ENCODE measurements at regions not wholly inside any gene's neighbourhood (a gene's known extent, or its start where the extent isn't known, plus 50 kb on each side); places are given as distances from the start of the nearest gene placed in this dataset.

DNA sequence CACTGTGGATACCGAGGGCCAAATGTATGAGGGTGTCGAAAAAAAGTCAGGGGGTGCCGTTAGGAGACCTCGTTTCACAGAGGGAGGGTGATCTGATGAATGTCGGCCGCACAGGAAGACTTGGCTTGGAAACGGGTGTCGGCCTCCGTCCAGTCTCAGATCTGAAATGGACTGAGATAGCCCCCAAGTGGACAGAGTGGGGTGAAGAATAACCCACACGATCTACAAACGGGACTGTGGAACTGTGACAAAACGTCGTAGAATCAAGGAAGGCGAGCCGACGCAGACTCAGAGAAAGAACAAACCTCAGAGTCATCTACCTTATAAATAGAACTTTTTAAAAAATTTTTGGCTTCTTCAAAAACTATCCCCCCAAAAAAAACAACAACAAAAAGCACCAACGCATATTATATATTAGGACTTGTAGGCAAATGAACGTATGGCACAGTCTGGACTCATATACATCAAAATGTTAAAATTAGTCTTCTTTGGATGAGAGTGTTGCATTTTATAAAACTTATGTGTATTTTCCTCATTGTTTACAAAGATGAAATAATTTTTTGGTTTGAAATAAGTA, 63.8 kb upstream of the IRF2 start:
- peak; percentile 90 for DNase-seq (ENCODE audit: low read depth)
- TF ChIP-seq, protein P1, sequence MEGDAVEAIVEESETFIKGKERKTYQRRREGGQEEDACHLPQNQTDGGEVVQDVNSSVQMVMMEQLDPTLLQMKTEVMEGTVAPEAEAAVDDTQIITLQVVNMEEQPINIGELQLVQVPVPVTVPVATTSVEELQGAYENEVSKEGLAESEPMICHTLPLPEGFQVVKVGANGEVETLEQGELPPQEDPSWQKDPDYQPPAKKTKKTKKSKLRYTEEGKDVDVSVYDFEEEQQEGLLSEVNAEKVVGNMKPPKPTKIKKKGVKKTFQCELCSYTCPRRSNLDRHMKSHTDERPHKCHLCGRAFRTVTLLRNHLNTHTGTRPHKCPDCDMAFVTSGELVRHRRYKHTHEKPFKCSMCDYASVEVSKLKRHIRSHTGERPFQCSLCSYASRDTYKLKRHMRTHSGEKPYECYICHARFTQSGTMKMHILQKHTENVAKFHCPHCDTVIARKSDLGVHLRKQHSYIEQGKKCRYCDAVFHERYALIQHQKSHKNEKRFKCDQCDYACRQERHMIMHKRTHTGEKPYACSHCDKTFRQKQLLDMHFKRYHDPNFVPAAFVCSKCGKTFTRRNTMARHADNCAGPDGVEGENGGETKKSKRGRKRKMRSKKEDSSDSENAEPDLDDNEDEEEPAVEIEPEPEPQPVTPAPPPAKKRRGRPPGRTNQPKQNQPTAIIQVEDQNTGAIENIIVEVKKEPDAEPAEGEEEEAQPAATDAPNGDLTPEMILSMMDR (IDR thresholded peaks at IDR 0.05; ENCODE audit: insufficient read depth, low read depth, low read length, missing control alignments) = peak; percentile 76
- H3K4me3 ChIP-seq (ENCODE audit: low read length) = peak overlapping the region; percentile 94

DNA sequence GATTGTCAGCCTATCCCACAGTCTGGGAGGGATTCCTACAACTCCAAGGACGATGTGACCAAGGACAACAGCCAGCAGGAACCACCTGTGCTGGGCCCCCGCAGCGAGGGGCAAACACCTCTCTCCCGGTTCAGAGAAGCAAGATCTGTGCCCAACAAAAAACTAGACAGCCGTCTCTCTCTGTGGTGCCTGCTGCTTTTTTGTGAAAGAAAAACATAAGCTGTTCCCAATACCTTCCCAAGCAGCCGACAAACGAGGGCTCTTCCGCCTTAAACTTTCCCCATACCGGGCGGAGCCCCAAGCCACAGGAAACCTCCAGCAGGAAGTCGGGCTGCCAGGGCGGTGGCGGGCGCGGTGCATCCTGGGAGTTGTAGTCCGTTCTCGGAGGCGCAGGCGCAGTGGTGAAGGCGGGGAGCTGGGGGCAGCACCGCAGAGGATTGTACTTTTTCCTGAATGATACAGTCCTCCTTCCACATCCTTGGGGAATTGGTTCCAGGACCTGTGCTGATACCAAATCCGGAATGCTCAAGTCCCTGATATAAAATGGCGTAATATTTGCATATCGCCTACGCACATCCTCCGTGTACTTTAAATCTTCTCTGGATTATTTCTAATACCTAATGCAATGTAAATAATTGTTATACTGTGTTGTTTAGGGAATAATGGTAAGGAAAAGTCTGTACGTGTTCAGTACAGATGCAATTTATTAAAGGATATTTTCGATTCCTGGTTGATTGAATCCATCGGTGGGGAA, 63.1 kb upstream of the IRF2 start:
- peak overlapping the region; percentile 94 for H3K4me3 ChIP-seq (ENCODE audit: low read length)
- DNase-seq (ENCODE audit: low read depth) = peak; percentile 94
- TF ChIP-seq, protein P1 (IDR thresholded peaks at IDR 0.05; ENCODE audit: insufficient read depth, low read depth, low read length, missing control alignments) = no peak

DNA sequence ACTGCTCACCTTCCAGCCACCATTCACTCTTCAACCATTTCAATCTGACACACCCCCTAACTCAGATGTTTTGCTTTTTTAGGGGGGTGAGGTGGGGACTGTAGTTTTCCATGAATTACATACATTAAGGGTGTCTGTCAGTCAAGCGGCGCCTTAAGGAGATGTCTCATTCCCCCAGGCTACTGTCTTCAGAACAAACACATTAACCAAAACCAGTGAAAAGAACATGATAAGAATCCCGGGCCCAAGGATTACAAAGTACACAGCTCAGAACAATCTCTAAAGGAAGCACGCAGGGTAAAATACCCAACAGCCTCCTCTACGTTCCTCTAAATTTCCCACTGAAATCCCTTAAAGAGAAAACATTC, 62.5 kb upstream of the IRF2 start:
- peak overlapping the region; percentile 94 for H3K4me3 ChIP-seq (ENCODE audit: low read length)
- DNase-seq (ENCODE audit: low read depth) = peak; percentile 10
- TF ChIP-seq, protein P1 (IDR thresholded peaks at IDR 0.05; ENCODE audit: insufficient read depth, low read depth, low read length, missing control alignments) = no peak

DNA sequence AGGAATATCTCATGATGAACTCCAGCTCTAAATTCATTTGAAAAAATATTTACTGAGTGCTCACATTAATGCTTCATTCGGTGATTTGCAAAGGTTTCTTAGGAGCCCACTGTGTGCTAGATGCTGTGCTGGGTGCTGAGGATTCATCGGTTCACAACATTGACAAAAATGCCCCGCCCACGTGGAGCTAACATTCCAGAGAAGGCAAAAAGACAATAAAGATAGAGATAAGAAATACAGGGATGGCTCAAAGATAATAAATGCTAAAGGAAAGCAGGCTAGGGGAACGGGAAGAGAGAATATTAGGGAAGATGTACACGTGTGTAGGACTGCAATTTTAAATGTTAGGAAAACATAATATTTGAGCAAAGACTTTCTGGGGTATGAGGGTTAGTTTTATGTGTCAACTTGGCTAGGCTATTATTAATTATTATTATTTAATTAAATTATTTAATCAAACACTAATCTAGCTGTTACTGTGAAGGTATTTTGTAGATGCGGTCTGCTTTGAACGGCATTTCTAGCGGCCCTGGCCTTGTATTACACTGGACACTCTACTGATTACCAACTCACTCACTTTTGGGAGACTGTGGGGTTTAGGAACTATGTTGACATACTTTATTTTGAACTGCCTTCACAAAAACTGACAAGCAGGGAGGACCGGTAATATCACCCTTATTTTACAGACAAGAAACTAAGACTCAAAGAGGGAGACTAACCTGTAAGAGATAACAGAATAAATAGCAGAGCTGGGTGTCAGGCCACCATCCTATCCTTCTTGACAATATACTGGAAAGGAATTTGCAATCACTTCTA, 61.9 kb upstream of the IRF2 start:
- H3K4me3 ChIP-seq (ENCODE audit: low read length) = peak overlapping the region; percentile 94
- DNase-seq (ENCODE audit: low read depth) = peak; percentile 22
- TF ChIP-seq, protein P1 (IDR thresholded peaks at IDR 0.05; ENCODE audit: insufficient read depth, low read depth, low read length, missing control alignments) = no peak

DNA sequence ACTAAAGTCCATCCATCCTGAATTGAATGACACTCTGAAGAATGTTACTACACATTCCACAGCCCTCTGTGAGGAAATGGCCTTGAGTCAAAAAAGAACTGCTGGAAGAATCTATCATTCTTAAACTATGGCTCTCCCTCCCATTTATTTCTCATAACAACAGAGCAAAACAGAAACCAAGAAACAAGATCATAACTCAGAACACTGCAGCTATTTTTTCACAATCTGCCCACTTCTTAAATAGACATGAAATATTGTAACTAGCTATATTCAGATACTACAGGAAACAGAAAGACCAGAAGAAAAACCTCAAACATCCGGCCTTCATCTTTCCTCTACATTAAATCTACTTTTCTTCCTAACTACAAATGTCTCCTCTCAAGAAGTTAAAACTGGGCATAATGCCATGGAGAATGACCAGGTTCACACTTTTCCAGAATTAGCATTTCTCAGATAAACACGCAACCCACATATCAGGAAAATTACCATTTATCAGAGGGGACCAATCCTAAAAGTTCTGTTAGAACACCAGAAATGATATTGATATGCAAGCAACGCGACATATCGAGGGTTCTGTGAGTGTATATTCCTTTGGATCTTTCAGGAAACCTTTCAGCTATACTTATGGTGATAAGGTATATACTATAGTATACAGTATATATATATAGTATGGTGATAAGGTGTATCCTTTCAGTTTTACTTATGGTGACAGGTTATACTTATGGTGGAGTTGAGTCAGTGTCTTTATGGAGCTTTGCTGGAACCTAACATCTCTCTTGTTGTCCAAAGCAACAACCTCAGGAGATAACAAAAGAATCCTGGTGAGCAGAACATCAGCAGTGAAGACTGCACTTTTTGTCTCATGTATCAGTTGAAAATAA, 60.4 kb upstream of the IRF2 start:
- TF ChIP-seq, protein P1 (IDR thresholded peaks at IDR 0.05; ENCODE audit: insufficient read depth, low read depth, low read length, missing control alignments) = no peak
- peak; percentile 15 for DNase-seq (ENCODE audit: low read depth)
- H3K4me3 ChIP-seq (ENCODE audit: low read length) = no peak overlapping the region

DNA sequence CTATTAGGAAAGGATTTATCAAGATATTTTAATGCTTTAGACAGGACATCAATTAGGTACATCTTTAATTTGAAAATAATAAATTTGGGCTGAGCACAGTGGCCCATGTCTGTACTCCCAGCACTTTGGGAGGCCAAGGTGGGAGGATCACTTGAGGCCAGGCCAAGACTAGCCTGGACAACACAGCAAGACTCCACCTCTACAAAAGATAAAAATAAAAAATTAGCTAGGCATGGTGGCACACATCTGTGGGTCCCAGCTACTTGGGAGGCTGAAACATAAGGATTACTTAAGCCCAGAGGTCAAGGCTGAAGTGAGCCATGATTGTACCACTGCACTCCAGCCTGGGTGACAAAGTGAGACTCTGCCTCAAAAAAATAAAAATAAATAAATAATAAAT, 59.6 kb upstream of the IRF2 start:
- no peak overlapping the region for H3K4me3 ChIP-seq (ENCODE audit: low read length)
- TF ChIP-seq, protein P1 (IDR thresholded peaks at IDR 0.05; ENCODE audit: insufficient read depth, low read depth, low read length, missing control alignments) = no peak
- no peak for DNase-seq (ENCODE audit: low read depth)
